Cardiac fibroblast (primary cell): ENCODE measurements at regions not wholly inside any gene's neighbourhood (a gene's known extent, or its start where the extent isn't known, plus 50 kb on each side); places are given as distances from the start of the nearest gene placed in this dataset.

Experiments used
- DNase-seq, 2 donors: peaks; one replicate each; pipeline versions ENCODE4 v3.0.0 to v3.0.0-alpha.2; 2010; ENCODE audit warnings: low read depth in 2 of 2
- H3K4me3 ChIP-seq, 2 donors: replicated peaks in 1 of 2; 1 replicate in 1 of 2; 2 replicates in 1 of 2; pipeline ENCODE4 v1.5.1; 2011; ENCODE audit warnings: low read depth in 2 of 2, low read length in 2 of 2, mild to moderate bottlenecking in 2 of 2, moderate library complexity in 1 of 2
- CTCF ChIP-seq: IDR thresholded peaks from one replicate; pipeline ENCODE4 v1.5.1; 2011; ENCODE audit warnings: low read depth, mild to moderate bottlenecking, low read length, inconsistent platforms

GRCh38 chr4:32219306-32220075, 1499.3 kb downstream of the PCDH7 start:
- DNase-seq: peak in 1 of 2 donors; percentile 79
- no peak for TF ChIP-seq CTCF
- H3K4me3 ChIP-seq: no peak overlapping the region

- TF ChIP-seq CTCF: no peak
- DNase-seq: peak; percentile 36 to 50
- no peak overlapping the region for H3K4me3 ChIP-seq
Observed at GRCh38 chr4:32226204-32226603, 1506.0 kb downstream of the PCDH7 start.

- H3K4me3 ChIP-seq: no peak overlapping the region
- no peak for TF ChIP-seq CTCF
- no peak for DNase-seq
Observed at GRCh38 chr4:32226733-32227132, 1506.6 kb downstream of the PCDH7 start.

GRCh38 chr4:32243926-32244325, 1523.8 kb downstream of the PCDH7 start:
- TF ChIP-seq CTCF: no peak
- DNase-seq: no peak
- H3K4me3 ChIP-seq: no peak overlapping the region

- TF ChIP-seq CTCF: no peak
- no peak overlapping the region for H3K4me3 ChIP-seq
- no peak for DNase-seq
Observed at GRCh38 chr4:32249040-32249439, 1528.9 kb downstream of the PCDH7 start.

GRCh38 chr4:32251126-32251525, 1531.0 kb downstream of the PCDH7 start:
- H3K4me3 ChIP-seq: no peak overlapping the region
- no peak for TF ChIP-seq CTCF
- DNase-seq: no peak

- DNase-seq: no peak
- no peak for TF ChIP-seq CTCF
- H3K4me3 ChIP-seq: no peak overlapping the region
Observed at GRCh38 chr4:32251926-32252325, 1531.8 kb downstream of the PCDH7 start.
